Breast epithelium (tissue), 3 donors: ENCODE measurements at regions not wholly inside any gene's neighbourhood (a gene's known extent, or its start where the extent isn't known, plus 50 kb on each side); places are given as distances from the start of the nearest gene placed in this dataset.

Experiments
- CTCF ChIP-seq, 3 donors: fragments of 450-650 bp; IDR thresholded peaks; one replicate each; pipeline ENCODE4 v1.5.1; 2016 to 2017; ENCODE audit warnings: antibody characterized with exemption in 3 of 3, mild to moderate bottlenecking in 3 of 3, moderate library complexity in 3 of 3
- POLR2A ChIP-seq: fragments of 450-650 bp; IDR thresholded peaks from one replicate; pipeline ENCODE4 v1.6.1; 2016; ENCODE audit warnings: antibody characterized with exemption, mild to moderate bottlenecking, moderate library complexity

GRCh38 chr12:58728397-58728796 lies 191.9 kb downstream of the LRIG3 start:
- no peak for TF ChIP-seq CTCF (IDR thresholded peaks at IDR 0.05)
- TF ChIP-seq POLR2A: no peak
